Mucosa of descending colon (tissue), 3 donors: ENCODE measurements at regions not wholly inside any gene's neighbourhood (a gene's known extent, or its start where the extent isn't known, plus 50 kb on each side); places are given as distances from the start of the nearest gene placed in this dataset.
A peak's percentile ranks its signal among the peaks of the same experiment; 100 is the strongest.
"Not testable (repeated sequence)": the region's sequence is repeated elsewhere in the genome, so short reads cannot be mapped to it uniquely, and the experiment has no call there.

Experiments
- ATAC-seq: fragments of 200-7000 bp; cut with Tn5 transposase; one replicate; pipeline ENCODE4 v1.9.1; 2020; ENCODE audit warnings: mild to moderate bottlenecking, moderate library complexity
- DNase-seq, 3 donors: peaks; one replicate each; pipeline ENCODE4 v3.0.0-alpha.2; 2020
- H3K36me3 ChIP-seq: fragments of 200-600 bp; one replicate; pipeline ENCODE4 v1.8.0; 2021; ENCODE audit warnings: low read depth, mild to moderate bottlenecking
- H3K4me1 ChIP-seq: fragments of 200-600 bp; one replicate; pipeline ENCODE4 v1.8.0; 2021; ENCODE audit warnings: low read depth, mild to moderate bottlenecking
- H3K4me3 ChIP-seq: fragments of 200-600 bp; one replicate; pipeline ENCODE4 v1.8.0; 2021; ENCODE audit warnings: mild to moderate bottlenecking
- H3K9me3 ChIP-seq: fragments of 200-600 bp; one replicate; pipeline ENCODE4 v1.8.0; 2021; ENCODE audit warnings: mild to moderate bottlenecking
- CTCF ChIP-seq: fragments of 200-600 bp; IDR thresholded peaks from one replicate; pipeline ENCODE4 v1.8.0; 2022; ENCODE audit warnings: antibody characterized with exemption, mild to moderate bottlenecking
- intact Hi-C, 2 donors: fragments of 100-400 bp; cut with DNase I in 1 of 2; cut with micrococcal nuclease in 1 of 2; formaldehyde crosslinking; loops; one replicate each; pipeline versions ENCODE4 v1.11.0 to v1.11.1; 2022; cut with DNase I, micrococcal nuclease
- donor health status: DM: no; HTN: no; CAD: no; lungs with moderate emphysema.
- donor health status: DM: no; HTN: no; CAD: no.
- donor health status: DM: no; HTN: yes; CAD: no.

GRCh38 chr18:61637319-61637718 is 255.5 kb downstream of the RNF152 start:
- DNase-seq = peak; percentile 69 to 77 (median 75)
- intact Hi-C loops = no loop called here
- peak; percentile 76 for ATAC-seq
- peak; percentile 14 for TF ChIP-seq CTCF
- Histone ChIP-seq H3K4me3 (no peak overlapping the region), H3K4me1 (peaks cover 26% of the 10 kb centered on the region), H3K36me3 (no peaks in the 10 kb centered on the region), H3K9me3 (no peaks in the 10 kb centered on the region)

- Histone ChIP-seq H3K36me3 (no peaks in the 10 kb centered on the region), H3K9me3 (no peaks in the 10 kb centered on the region)
Measured at GRCh38 chr18:61635901-61636528, 256.8 kb downstream of the RNF152 start.

GRCh38 chr18:61628085-61628484 is 264.7 kb downstream of the RNF152 start:
- ATAC-seq (no peak), DNase-seq (no peak)
- H3K36me3 ChIP-seq = no peaks in the 10 kb centered on the region
- H3K4me3 ChIP-seq = no peak overlapping the region
- no peaks in the 10 kb centered on the region for H3K4me1 ChIP-seq
- no peak for TF ChIP-seq CTCF
- no peaks in the 10 kb centered on the region for H3K9me3 ChIP-seq
- intact Hi-C loops = no loop called here

More at GRCh38 chr18:61635901-61636528, 256.8 kb downstream of the RNF152 start:
- intact Hi-C loops = no loop called here
- H3K4me3 ChIP-seq = no peak overlapping the region
- DNase-seq = peak; percentile 85 to 88 (median 85)
- peak; percentile 92 for ATAC-seq
- TF ChIP-seq CTCF = peak; percentile 73
- peaks cover 26% of the 10 kb centered on the region for H3K4me1 ChIP-seq

GRCh38 chr18:61624631-61625030 is 268.2 kb downstream of the RNF152 start:
- H3K9me3 ChIP-seq, DNase-seq, intact Hi-C loops, H3K36me3 ChIP-seq, H3K4me1 ChIP-seq, H3K4me3 ChIP-seq, ATAC-seq: not testable (repeated sequence)

- H3K9me3 ChIP-seq = no peaks in the 10 kb centered on the region
- H3K4me1 ChIP-seq = no peaks in the 10 kb centered on the region
- ATAC-seq (no peak), DNase-seq (no peak)
- no peak overlapping the region for H3K4me3 ChIP-seq
- intact Hi-C loops = no loop called here
- TF ChIP-seq CTCF = no peak
- H3K36me3 ChIP-seq = no peaks in the 10 kb centered on the region
Measured at GRCh38 chr18:61619783-61620182, 273.0 kb downstream of the RNF152 start.

- Histone ChIP-seq H3K4me3 (no peak overlapping the region), H3K36me3 (no peaks in the 10 kb centered on the region), H3K9me3 (no peaks in the 10 kb centered on the region), H3K4me1 (no peaks in the 10 kb centered on the region)
- intact Hi-C loops = no loop called here
- no peak for ATAC-seq
- no peak for DNase-seq
- TF ChIP-seq CTCF = no peak
Measured at GRCh38 chr18:61618816-61619215, 274.0 kb downstream of the RNF152 start.
